ENCODE measurements at regions not wholly inside any gene's neighbourhood (a gene's known extent, or its start where the extent isn't known, plus 50 kb on each side); places are given as distances from the start of the nearest gene placed in this dataset.

DNA sequence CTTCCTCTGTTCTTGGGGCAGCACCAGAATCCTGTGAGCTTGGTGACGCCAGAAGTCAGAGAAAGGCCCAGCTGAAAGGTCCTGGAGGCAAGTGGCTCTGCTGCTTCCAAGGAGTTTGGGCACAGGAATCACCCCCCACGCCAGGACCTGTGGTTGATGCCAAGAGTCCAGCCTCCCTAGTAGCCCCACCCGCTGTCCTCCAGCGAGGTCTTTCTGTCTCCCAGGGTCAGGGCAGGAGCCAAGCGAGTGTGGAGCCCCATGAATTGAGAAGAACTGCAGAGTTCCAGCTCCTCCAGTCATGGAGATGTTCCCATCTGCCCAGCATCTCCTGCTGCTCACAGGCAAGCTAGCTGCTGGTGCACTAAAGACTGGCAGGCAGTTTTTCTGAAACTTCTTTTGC, 631.7 kb upstream of the MGMT start:
- no peak for DNase-seq (ENCODE audit: low read depth)
- H3K4me3 ChIP-seq (ENCODE audit: low read depth, low read length): no peak overlapping the region
- TF ChIP-seq, protein P1, sequence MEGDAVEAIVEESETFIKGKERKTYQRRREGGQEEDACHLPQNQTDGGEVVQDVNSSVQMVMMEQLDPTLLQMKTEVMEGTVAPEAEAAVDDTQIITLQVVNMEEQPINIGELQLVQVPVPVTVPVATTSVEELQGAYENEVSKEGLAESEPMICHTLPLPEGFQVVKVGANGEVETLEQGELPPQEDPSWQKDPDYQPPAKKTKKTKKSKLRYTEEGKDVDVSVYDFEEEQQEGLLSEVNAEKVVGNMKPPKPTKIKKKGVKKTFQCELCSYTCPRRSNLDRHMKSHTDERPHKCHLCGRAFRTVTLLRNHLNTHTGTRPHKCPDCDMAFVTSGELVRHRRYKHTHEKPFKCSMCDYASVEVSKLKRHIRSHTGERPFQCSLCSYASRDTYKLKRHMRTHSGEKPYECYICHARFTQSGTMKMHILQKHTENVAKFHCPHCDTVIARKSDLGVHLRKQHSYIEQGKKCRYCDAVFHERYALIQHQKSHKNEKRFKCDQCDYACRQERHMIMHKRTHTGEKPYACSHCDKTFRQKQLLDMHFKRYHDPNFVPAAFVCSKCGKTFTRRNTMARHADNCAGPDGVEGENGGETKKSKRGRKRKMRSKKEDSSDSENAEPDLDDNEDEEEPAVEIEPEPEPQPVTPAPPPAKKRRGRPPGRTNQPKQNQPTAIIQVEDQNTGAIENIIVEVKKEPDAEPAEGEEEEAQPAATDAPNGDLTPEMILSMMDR (conservative IDR thresholded peaks at IDR 0.05; ENCODE audit: low read depth, low read length): no peak

DNA sequence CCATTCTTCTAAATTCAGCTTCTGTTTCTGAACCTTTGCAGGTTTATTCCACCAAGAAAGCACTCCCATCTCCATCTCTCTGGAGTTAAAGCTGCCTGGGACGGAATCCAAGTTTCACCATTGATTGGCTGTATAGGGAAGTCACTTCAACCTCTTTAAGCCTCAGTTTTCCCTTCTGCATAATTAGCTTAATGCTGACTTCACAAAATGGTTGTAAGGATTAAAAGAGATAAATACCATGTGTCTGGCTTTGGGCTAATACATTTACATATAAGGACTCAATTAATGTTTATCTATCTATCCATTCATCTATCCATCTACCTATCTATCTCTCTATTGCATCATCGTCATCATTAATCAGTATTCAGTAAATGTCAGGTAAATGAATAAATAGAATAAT, 629.6 kb upstream of the MGMT start:
- TF ChIP-seq, protein P1 (conservative IDR thresholded peaks at IDR 0.05; ENCODE audit: low read depth, low read length): no peak
- no peak overlapping the region for H3K4me3 ChIP-seq (ENCODE audit: low read depth, low read length)
- DNase-seq (ENCODE audit: low read depth): no peak

DNA sequence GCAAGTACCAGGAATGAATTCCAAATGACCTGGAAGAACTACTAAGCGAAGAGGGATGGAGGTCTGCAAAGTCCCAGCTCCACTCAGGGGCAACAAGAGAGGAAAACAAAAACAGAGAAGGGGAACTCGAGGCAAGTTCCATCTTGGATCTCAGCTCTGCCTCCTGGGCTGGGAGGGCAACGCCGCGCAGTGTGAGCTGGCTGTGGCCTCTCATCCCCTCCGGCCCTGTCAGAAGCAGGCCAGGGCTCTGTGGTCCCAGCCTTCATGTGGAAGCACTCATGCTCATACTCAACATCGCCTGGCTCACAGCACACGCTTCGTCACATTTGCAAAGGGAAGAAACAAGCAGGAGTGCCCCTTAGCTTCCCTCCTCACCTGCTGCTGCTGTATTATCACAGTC, 627.9 kb upstream of the MGMT start:
- no peak for DNase-seq (ENCODE audit: low read depth)
- TF ChIP-seq, protein P1 (conservative IDR thresholded peaks at IDR 0.05; ENCODE audit: low read depth, low read length): no peak
- no peak overlapping the region for H3K4me3 ChIP-seq (ENCODE audit: low read depth, low read length)

DNA sequence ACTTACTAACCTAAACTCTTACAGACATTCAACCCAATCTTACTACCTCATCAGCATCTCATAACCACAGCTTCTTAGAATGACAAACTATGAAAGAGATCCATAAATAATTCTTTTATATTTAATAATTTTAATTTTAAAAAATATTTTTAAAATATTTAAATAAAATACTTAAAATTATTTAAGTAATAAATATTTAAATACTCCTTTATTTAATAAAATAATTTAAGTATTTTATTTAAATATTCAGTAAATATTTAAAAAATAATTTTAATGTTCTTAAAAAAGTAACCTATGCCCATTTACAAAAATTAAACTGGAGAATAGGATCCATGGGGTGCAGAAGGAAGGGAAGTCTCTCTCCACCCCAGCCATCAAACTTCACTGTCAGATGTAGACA, 627.3 kb upstream of the MGMT start:
- no peak for DNase-seq (ENCODE audit: low read depth)
- TF ChIP-seq, protein P1 (conservative IDR thresholded peaks at IDR 0.05; ENCODE audit: low read depth, low read length): no peak
- no peak overlapping the region for H3K4me3 ChIP-seq (ENCODE audit: low read depth, low read length)

DNA sequence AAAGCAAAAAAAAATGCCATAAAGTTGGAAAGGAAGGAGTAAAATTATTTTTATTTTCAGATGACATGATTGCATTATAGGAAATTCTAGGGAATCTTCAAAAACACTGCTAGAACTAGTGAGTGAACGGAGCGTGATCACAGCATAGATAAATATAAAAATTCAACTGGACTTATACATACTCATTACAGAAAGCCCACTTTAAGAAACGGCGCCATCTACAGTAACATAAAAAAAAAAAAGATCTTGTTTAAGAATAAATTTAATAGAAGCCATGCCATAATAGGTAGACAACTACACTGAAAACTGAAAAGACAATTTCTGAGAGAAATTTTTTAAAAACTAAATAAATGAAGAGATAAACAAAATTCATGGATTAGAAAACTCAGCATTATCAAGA, 623.1 kb upstream of the MGMT start:
- no peak for DNase-seq (ENCODE audit: low read depth)
- TF ChIP-seq, protein P1 (conservative IDR thresholded peaks at IDR 0.05; ENCODE audit: low read depth, low read length): no peak
- no peak overlapping the region for H3K4me3 ChIP-seq (ENCODE audit: low read depth, low read length)

DNA sequence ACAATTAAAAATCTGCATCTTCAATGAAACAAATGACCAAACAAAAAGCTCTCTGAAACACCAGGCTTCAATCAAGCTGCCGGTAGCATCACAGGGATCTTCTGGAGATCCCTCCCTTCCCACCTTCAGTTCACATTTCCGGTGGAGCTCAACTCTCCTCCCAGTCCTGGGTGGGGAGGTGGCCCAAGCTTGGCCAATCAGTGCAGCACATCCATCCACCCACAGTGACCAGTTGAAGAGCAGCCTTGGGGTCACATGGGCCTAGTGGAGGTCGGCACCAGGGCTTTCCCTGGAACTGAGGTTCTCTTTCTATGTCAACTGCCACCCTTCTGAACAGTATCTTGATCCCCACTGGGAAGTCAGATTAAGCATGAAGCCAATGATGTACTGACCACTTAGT, 620.1 kb upstream of the MGMT start:
- DNase-seq (ENCODE audit: low read depth): no peak
- no peak overlapping the region for H3K4me3 ChIP-seq (ENCODE audit: low read depth, low read length)
- TF ChIP-seq, protein P1 (conservative IDR thresholded peaks at IDR 0.05; ENCODE audit: low read depth, low read length): no peak

DNA sequence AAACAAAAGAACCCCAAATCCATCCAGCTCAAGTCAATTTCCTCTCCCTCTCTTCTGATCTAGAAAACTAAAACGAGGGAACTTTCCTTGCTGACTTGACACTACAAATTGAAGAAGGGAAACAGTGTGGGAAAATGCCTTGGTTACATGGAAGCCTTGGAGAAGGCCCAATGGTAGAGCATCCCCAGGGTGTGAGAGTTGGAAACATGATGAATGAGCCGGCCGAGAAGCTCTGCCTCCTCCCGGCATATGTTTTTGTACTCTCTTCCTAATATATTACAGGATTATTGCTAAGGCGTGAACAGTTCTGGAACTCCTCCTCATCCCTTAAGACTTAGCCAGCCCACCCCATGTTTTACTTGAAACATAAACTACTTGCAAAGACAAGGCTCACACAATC, 618.2 kb upstream of the MGMT start:
- no peak overlapping the region for H3K4me3 ChIP-seq (ENCODE audit: low read depth, low read length)
- TF ChIP-seq, protein P1 (conservative IDR thresholded peaks at IDR 0.05; ENCODE audit: low read depth, low read length): no peak
- no peak for DNase-seq (ENCODE audit: low read depth)
